Body of pancreas (tissue), 4 donors: ENCODE measurements at regions not wholly inside any gene's neighbourhood (a gene's known extent, or its start where the extent isn't known, plus 50 kb on each side); places are given as distances from the start of the nearest gene placed in this dataset.

ENCODE experiments used
- CTCF ChIP-seq, 7 experiments: fragments of 450-650 bp in 4 of 7; fragments of 200-600 bp in 3 of 7; sonication (generic) in 3 of 7; IDR thresholded peaks; one replicate each; pipeline ENCODE4 v1.5.1; 2016 to 2019; ENCODE audit warnings: antibody characterized with exemption in 7 of 7
- POLR2A ChIP-seq, 3 donors: fragments of 450-650 bp; IDR thresholded peaks; one replicate each; pipeline ENCODE4 v1.6.1; 2016; ENCODE audit warnings: antibody characterized with exemption in 3 of 3, mild to moderate bottlenecking in 2 of 3

DNA sequence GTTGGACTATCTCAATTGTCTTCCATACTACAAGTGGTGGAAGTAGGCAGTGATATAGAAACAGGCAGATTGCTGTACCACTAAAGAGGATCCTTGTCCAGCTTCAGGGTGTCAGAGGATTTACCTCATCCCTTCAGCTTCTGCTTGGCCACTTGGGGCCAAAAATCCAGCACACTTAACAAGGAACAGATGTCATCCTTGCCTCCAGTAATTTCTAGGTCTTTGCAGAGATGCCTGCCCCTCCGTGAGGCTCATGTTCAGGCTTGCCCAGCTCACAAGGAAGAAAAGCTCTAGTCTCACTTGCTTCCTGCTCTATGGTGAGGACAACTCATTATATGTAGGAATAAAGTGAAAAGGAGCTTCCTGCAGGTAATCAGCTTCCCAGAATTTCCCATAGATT lies 510.3 kb downstream of the EPHA3 start:
- TF ChIP-seq CTCF (IDR thresholded peaks at IDR 0.05) (no peak), POLR2A (IDR thresholded peaks at IDR 0.05) (no peak)
